ENCODE measurements at regions not wholly inside any gene's neighbourhood (a gene's known extent, or its start where the extent isn't known, plus 50 kb on each side); places are given as distances from the start of the nearest gene placed in this dataset.
A peak's percentile ranks its signal among the peaks of the same experiment; 100 is the strongest.

GRCh38 chr4:56129431-56129861 is 180.7 kb downstream of the CEP135 start:
- H3K4me3 ChIP-seq (ENCODE audit: insufficient read depth, low read length, poor library complexity, severe bottlenecking): no peak overlapping the region
- no peaks in the 10 kb centered on the region for H4K20me1 ChIP-seq (ENCODE audit: low read depth, low read length)
- no peak overlapping the region for H3K4me2 ChIP-seq (ENCODE audit: low read depth, low read length, poor library complexity, severe bottlenecking)
- TF ChIP-seq EZH2phosphoT487 (conservative IDR thresholded peaks at IDR 0.05; ENCODE audit: low read length) (no peak), CTCF (IDR thresholded peaks at IDR 0.05; ENCODE audit: insufficient read depth, low read length, poor library complexity, severe bottlenecking) (peak; percentile 17)
- no peak overlapping the region for H3K27ac ChIP-seq (ENCODE audit: low read depth, low read length)
- H3F3A ChIP-seq (ENCODE audit: insufficient read depth): no peaks in the 10 kb centered on the region
- no peaks in the 10 kb centered on the region for H3K79me2 ChIP-seq (ENCODE audit: insufficient read depth, low read length)
- H3K9me2 ChIP-seq (replicated peaks; ENCODE audit: insufficient read depth, low read length): no peaks in the 10 kb centered on the region
- no peaks in the 10 kb centered on the region for H3K36me3 ChIP-seq (ENCODE audit: low read length)
- no peak overlapping the region for H2AFZ ChIP-seq (ENCODE audit: low read depth, low read length, severe bottlenecking)
- H3K9me3 ChIP-seq (ENCODE audit: insufficient read depth, low read length): no peaks in the 10 kb centered on the region
- no peaks in the 10 kb centered on the region for H3K27me3 ChIP-seq (ENCODE audit: low read length)
- H3K9ac ChIP-seq (ENCODE audit: low read length): no peak overlapping the region

- Histone ChIP-seq H2AFZ (ENCODE audit: low read depth, low read length, severe bottlenecking) (no peak overlapping the region), H3K9me3 (ENCODE audit: insufficient read depth, low read length) (no peaks in the 10 kb centered on the region), H3K9me2 (replicated peaks; ENCODE audit: insufficient read depth, low read length) (no peaks in the 10 kb centered on the region), H3K4me2 (ENCODE audit: low read depth, low read length, poor library complexity, severe bottlenecking) (no peak overlapping the region), H3K79me2 (ENCODE audit: insufficient read depth, low read length) (no peaks in the 10 kb centered on the region), H3K27ac (ENCODE audit: low read depth, low read length) (no peak overlapping the region), H3K9ac (ENCODE audit: low read length) (no peak overlapping the region), H3K4me3 (ENCODE audit: insufficient read depth, low read length, poor library complexity, severe bottlenecking) (no peak overlapping the region), H3K36me3 (ENCODE audit: low read length) (no peaks in the 10 kb centered on the region), H3F3A (ENCODE audit: insufficient read depth) (no peaks in the 10 kb centered on the region), H4K20me1 (ENCODE audit: low read depth, low read length) (no peaks in the 10 kb centered on the region), H3K27me3 (ENCODE audit: low read length) (no peaks in the 10 kb centered on the region)
- TF ChIP-seq EZH2phosphoT487 (conservative IDR thresholded peaks at IDR 0.05; ENCODE audit: low read length) (no peak), CTCF (IDR thresholded peaks at IDR 0.05; ENCODE audit: insufficient read depth, low read length, poor library complexity, severe bottlenecking) (no peak)
Observed at GRCh38 chr4:56128213-56128612, 179.5 kb downstream of the CEP135 start.

GRCh38 chr4:56127716-56128115 is 179.0 kb downstream of the CEP135 start:
- TF ChIP-seq EZH2phosphoT487 (conservative IDR thresholded peaks at IDR 0.05; ENCODE audit: low read length) (no peak), CTCF (IDR thresholded peaks at IDR 0.05; ENCODE audit: insufficient read depth, low read length, poor library complexity, severe bottlenecking) (no peak)
- no peaks in the 10 kb centered on the region for H3K9me2 ChIP-seq (replicated peaks; ENCODE audit: insufficient read depth, low read length)
- no peak overlapping the region for H2AFZ ChIP-seq (ENCODE audit: low read depth, low read length, severe bottlenecking)
- H3K36me3 ChIP-seq (ENCODE audit: low read length): no peaks in the 10 kb centered on the region
- H3K9me3 ChIP-seq (ENCODE audit: insufficient read depth, low read length): no peaks in the 10 kb centered on the region
- H3K4me2 ChIP-seq (ENCODE audit: low read depth, low read length, poor library complexity, severe bottlenecking): no peak overlapping the region
- H3K9ac ChIP-seq (ENCODE audit: low read length): no peak overlapping the region
- H3K79me2 ChIP-seq (ENCODE audit: insufficient read depth, low read length): no peaks in the 10 kb centered on the region
- H3F3A ChIP-seq (ENCODE audit: insufficient read depth): no peaks in the 10 kb centered on the region
- H3K27ac ChIP-seq (ENCODE audit: low read depth, low read length): no peak overlapping the region
- no peak overlapping the region for H3K4me3 ChIP-seq (ENCODE audit: insufficient read depth, low read length, poor library complexity, severe bottlenecking)
- H4K20me1 ChIP-seq (ENCODE audit: low read depth, low read length): no peaks in the 10 kb centered on the region
- no peaks in the 10 kb centered on the region for H3K27me3 ChIP-seq (ENCODE audit: low read length)
